ENCODE measurements at regions not wholly inside any gene's neighbourhood (a gene's known extent, or its start where the extent isn't known, plus 50 kb on each side); places are given as distances from the start of the nearest gene placed in this dataset.
A peak's percentile ranks its signal among the peaks of the same experiment; 100 is the strongest.

- H3K4me3 Mint-ChIP-seq = no peak overlapping the region
- no peaks in the 10 kb centered on the region for H3K27me3 ChIP-seq (ENCODE audit: control insufficient read depth in 2 of 2, insufficient read depth in 2 of 2, low read length in 2 of 2)
- H3K4me3 ChIP-seq (replicated peaks in 1 of 3; ENCODE audit: low read depth in 2 of 3, low read length in 3 of 3) = no peak overlapping the region
- no peaks in the 10 kb centered on the region for H3K36me3 ChIP-seq (replicated peaks in 1 of 2; ENCODE audit: control insufficient read depth in 1 of 2, insufficient read depth in 2 of 2, low read length in 2 of 2)
- H3K27me3 Mint-ChIP-seq (ENCODE audit: low read depth in 3 of 3) = no peaks in the 10 kb centered on the region
- H3K27ac ChIP-seq (ENCODE audit: low read depth in 1 of 2, low read length in 2 of 2) = no peak overlapping the region
- H3K4me2 ChIP-seq (replicated peaks; ENCODE audit: extremely low read depth, low read length, poor library complexity, severe bottlenecking) = no peak overlapping the region
- H3K9ac ChIP-seq (ENCODE audit: insufficient read depth, low read length, poor library complexity, severe bottlenecking) = no peak overlapping the region
- no peaks in the 10 kb centered on the region for H3K79me2 ChIP-seq (ENCODE audit: insufficient read depth, low read length)
- H3K9me3 ChIP-seq (replicated peaks in 1 of 2; ENCODE audit: control insufficient read depth in 1 of 2, insufficient read depth in 1 of 2, low read length in 2 of 2) = no peaks in the 10 kb centered on the region
- TF ChIP-seq, protein P1, sequence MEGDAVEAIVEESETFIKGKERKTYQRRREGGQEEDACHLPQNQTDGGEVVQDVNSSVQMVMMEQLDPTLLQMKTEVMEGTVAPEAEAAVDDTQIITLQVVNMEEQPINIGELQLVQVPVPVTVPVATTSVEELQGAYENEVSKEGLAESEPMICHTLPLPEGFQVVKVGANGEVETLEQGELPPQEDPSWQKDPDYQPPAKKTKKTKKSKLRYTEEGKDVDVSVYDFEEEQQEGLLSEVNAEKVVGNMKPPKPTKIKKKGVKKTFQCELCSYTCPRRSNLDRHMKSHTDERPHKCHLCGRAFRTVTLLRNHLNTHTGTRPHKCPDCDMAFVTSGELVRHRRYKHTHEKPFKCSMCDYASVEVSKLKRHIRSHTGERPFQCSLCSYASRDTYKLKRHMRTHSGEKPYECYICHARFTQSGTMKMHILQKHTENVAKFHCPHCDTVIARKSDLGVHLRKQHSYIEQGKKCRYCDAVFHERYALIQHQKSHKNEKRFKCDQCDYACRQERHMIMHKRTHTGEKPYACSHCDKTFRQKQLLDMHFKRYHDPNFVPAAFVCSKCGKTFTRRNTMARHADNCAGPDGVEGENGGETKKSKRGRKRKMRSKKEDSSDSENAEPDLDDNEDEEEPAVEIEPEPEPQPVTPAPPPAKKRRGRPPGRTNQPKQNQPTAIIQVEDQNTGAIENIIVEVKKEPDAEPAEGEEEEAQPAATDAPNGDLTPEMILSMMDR (IDR thresholded peaks at IDR 0.05) = no peak
- no peak overlapping the region for H3K27ac Mint-ChIP-seq
- H3K36me3 Mint-ChIP-seq = no peaks in the 10 kb centered on the region
- no peak for DNase-seq
- peaks cover 2 to 13% (median 3%) of the 10 kb centered on the region in 7 donors for H3K9me3 Mint-ChIP-seq
- no peak overlapping the region for H2AFZ ChIP-seq (ENCODE audit: insufficient read depth, low read depth, low read length, poor library complexity, severe bottlenecking)
- no peaks in the 10 kb centered on the region for H4K20me1 ChIP-seq (ENCODE audit: insufficient read depth, low read length)
- H3K4me1 ChIP-seq (ENCODE audit: control insufficient read depth in 1 of 2, insufficient read depth in 2 of 2, low read length in 2 of 2) = no peaks in the 10 kb centered on the region
- intact Hi-C loops (cut with micrococcal nuclease) = no loop called here
- no peaks in the 10 kb centered on the region for H3K4me1 Mint-ChIP-seq
These were observed 90.0 kb upstream of the CAMK1G start for GRCh38 chr1:209493559-209493958.

GRCh38 chr1:209497729-209498128, 85.8 kb upstream of the CAMK1G start:
- Histone ChIP-seq H2AFZ (ENCODE audit: insufficient read depth, low read depth, low read length, poor library complexity, severe bottlenecking) (no peak overlapping the region), H3K79me2 (ENCODE audit: insufficient read depth, low read length) (no peaks in the 10 kb centered on the region), H3K27me3 (ENCODE audit: control insufficient read depth in 2 of 2, insufficient read depth in 2 of 2, low read length in 2 of 2) (no peaks in the 10 kb centered on the region), H3K9me3 (replicated peaks in 1 of 2; ENCODE audit: control insufficient read depth in 1 of 2, insufficient read depth in 1 of 2, low read length in 2 of 2) (peaks cover 16 to 26% of the 10 kb centered on the region in 2 donors), H4K20me1 (ENCODE audit: insufficient read depth, low read length) (no peaks in the 10 kb centered on the region), H3K36me3 (replicated peaks in 1 of 2; ENCODE audit: control insufficient read depth in 1 of 2, insufficient read depth in 2 of 2, low read length in 2 of 2) (no peaks in the 10 kb centered on the region), H3K4me2 (replicated peaks; ENCODE audit: extremely low read depth, low read length, poor library complexity, severe bottlenecking) (no peak overlapping the region), H3K27ac (ENCODE audit: low read depth in 1 of 2, low read length in 2 of 2) (no peak overlapping the region), H3K4me3 (replicated peaks in 1 of 3; ENCODE audit: low read depth in 2 of 3, low read length in 3 of 3) (no peak overlapping the region), H3K4me1 (ENCODE audit: control insufficient read depth in 1 of 2, insufficient read depth in 2 of 2, low read length in 2 of 2) (no peaks in the 10 kb centered on the region), H3K9ac (ENCODE audit: insufficient read depth, low read length, poor library complexity, severe bottlenecking) (no peak overlapping the region)
- H3K36me3 Mint-ChIP-seq = no peaks in the 10 kb centered on the region
- H3K9me3 Mint-ChIP-seq = peaks cover 14 to 35% (median 18%) of the 10 kb centered on the region in 7 donors
- 80% methylated on average over 1 of the region's 1 CpG for WGBS (ENCODE audit: insufficient coverage)
- TF ChIP-seq, protein P1 (IDR thresholded peaks at IDR 0.05) = no peak
- H3K27me3 Mint-ChIP-seq (ENCODE audit: low read depth in 3 of 3) = peaks cover 0 to 3% (median 2%) of the 10 kb centered on the region in 3 donors
- no peaks in the 10 kb centered on the region for H3K4me1 Mint-ChIP-seq
- intact Hi-C loops (cut with micrococcal nuclease) = no loop called here
- peak overlapping the region in 1 of 7 donors; percentile 58 for H3K27ac Mint-ChIP-seq
- no peak for DNase-seq
- H3K4me3 Mint-ChIP-seq = no peak overlapping the region
